H9 (cell line): ENCODE measurements at regions not wholly inside any gene's neighbourhood (a gene's known extent, or its start where the extent isn't known, plus 50 kb on each side); places are given as distances from the start of the nearest gene placed in this dataset.

Experiments
- DNase-seq: peaks from one replicate; pipeline ENCODE4 v3.0.0-alpha.2; 2017
- H2AFZ ChIP-seq: one replicate; pipeline ENCODE4 v1.6.1; 2013; ENCODE audit warnings: mild to moderate bottlenecking, low read length, control low read depth, moderate library complexity
- H2AK5ac ChIP-seq: 2 replicates; pipeline ENCODE4 v1.6.1; 2013; ENCODE audit warnings: low read length, control low read depth, mixed read lengths; ENCODE audit not compliant: insufficient read length
- H2BK120ac ChIP-seq: one replicate; pipeline ENCODE4 v1.6.1; 2013; ENCODE audit warnings: low read depth, mild to moderate bottlenecking, low read length, control low read depth, inconsistent platforms; ENCODE audit not compliant: poor library complexity, severe bottlenecking
- H2BK12ac ChIP-seq: 2 replicates; pipeline ENCODE4 v1.6.1; 2013; ENCODE audit warnings: low read length, control low read depth, mixed read lengths, low read depth; ENCODE audit not compliant: insufficient read length
- H2BK15ac ChIP-seq: 2 replicates; pipeline ENCODE4 v1.6.1; 2013; ENCODE audit warnings: low read depth, low read length, control low read depth
- H2BK20ac ChIP-seq: one replicate; pipeline ENCODE4 v1.6.1; 2013; ENCODE audit warnings: low read depth, mild to moderate bottlenecking, low read length, control low read depth, inconsistent platforms; ENCODE audit not compliant: poor library complexity, severe bottlenecking
- H2BK5ac ChIP-seq: 2 replicates; pipeline ENCODE4 v1.6.1; 2013; ENCODE audit warnings: low read length, control low read depth, mixed read lengths; ENCODE audit not compliant: insufficient read length
- H3K14ac ChIP-seq: 2 replicates; pipeline ENCODE4 v1.6.1; 2013; ENCODE audit warnings: low read length, control low read depth; ENCODE audit not compliant: insufficient read depth
- H3K18ac ChIP-seq: 2 replicates; pipeline ENCODE4 v1.6.1; 2013; ENCODE audit warnings: low read depth, mild to moderate bottlenecking, mixed read lengths, low read length, control low read depth; ENCODE audit not compliant: insufficient read length
- H3K23ac ChIP-seq: 2 replicates; pipeline ENCODE4 v1.6.1; 2013; ENCODE audit warnings: low read length, control low read depth, mixed read lengths, low read depth; ENCODE audit not compliant: insufficient read length
- H3K23me2 ChIP-seq: 2 replicates; pipeline ENCODE4 v1.6.1; 2013; ENCODE audit warnings: low read depth, mild to moderate bottlenecking, mixed read lengths, low read length, control low read depth; ENCODE audit not compliant: insufficient read length, poor library complexity, severe bottlenecking
- H3K27ac ChIP-seq: 2 replicates; pipeline ENCODE4 v1.5.1; 2013; ENCODE audit warnings: low read length, control low read depth, mixed read lengths, low read depth; ENCODE audit not compliant: insufficient read length
- H3K27me3 ChIP-seq: 2 replicates; pipeline ENCODE4 v1.6.1; 2013; ENCODE audit warnings: low read length, control low read depth, inconsistent platforms; ENCODE audit not compliant: insufficient read depth
- H3K4ac ChIP-seq: 2 replicates; pipeline ENCODE4 v1.6.1; 2013; ENCODE audit warnings: low read depth, mild to moderate bottlenecking, control low read depth, inconsistent platforms, low read length, moderate library complexity
- H3K4me1 ChIP-seq: 2 replicates; pipeline ENCODE4 v1.6.1; 2013; ENCODE audit warnings: low read length, control low read depth, inconsistent platforms; ENCODE audit not compliant: insufficient read depth
- H3K4me2 ChIP-seq: 2 replicates; pipeline ENCODE4 v1.6.1; 2013; ENCODE audit warnings: low read length, control low read depth, mixed read lengths; ENCODE audit not compliant: insufficient read length, insufficient read depth
- H3K56ac ChIP-seq: 2 replicates; pipeline ENCODE4 v1.6.1; 2013; ENCODE audit warnings: low read depth, mild to moderate bottlenecking, mixed read lengths, low read length, control low read depth; ENCODE audit not compliant: insufficient read length
- H3K79me1 ChIP-seq: 2 replicates; pipeline ENCODE4 v1.6.1; 2013; ENCODE audit warnings: low read depth, mild to moderate bottlenecking, moderate library complexity, low read length, control low read depth, inconsistent platforms; ENCODE audit not compliant: insufficient read depth, poor library complexity, severe bottlenecking
- H3K79me2 ChIP-seq: 2 replicates; pipeline ENCODE4 v1.6.1; 2013; ENCODE audit warnings: low read length, control low read depth, inconsistent platforms; ENCODE audit not compliant: insufficient read depth
- H3K9ac ChIP-seq: 2 replicates; pipeline ENCODE4 v1.6.1; 2013; ENCODE audit warnings: low read length, control low read depth, mixed read lengths; ENCODE audit not compliant: insufficient read length; ENCODE audit errors: extremely low read depth
- H3K9me3 ChIP-seq: one replicate; pipeline ENCODE4 v1.6.1; 2013; ENCODE audit warnings: low read depth, low read length, inconsistent platforms; ENCODE audit not compliant: control insufficient read depth
- H3T11ph ChIP-seq: one replicate; pipeline ENCODE4 v1.6.1; 2013; ENCODE audit warnings: mild to moderate bottlenecking, low read length, control low read depth, inconsistent platforms
- H4K20me1 ChIP-seq: one replicate; pipeline ENCODE4 v1.6.1; 2013; ENCODE audit not compliant: control insufficient read depth, insufficient read length, insufficient read depth
- H4K5ac ChIP-seq: 2 replicates; pipeline ENCODE4 v1.6.1; 2013; ENCODE audit warnings: low read depth, mild to moderate bottlenecking, mixed read lengths, low read length, control low read depth; ENCODE audit not compliant: insufficient read length
- H4K8ac ChIP-seq: replicated peaks from 2 replicates; pipeline ENCODE4 v1.6.1; 2013; ENCODE audit warnings: low read length, control low read depth, mixed read lengths, low read depth; ENCODE audit not compliant: insufficient read length
- H4K91ac ChIP-seq: 2 replicates; pipeline ENCODE4 v1.6.1; 2013; ENCODE audit warnings: low read depth, mild to moderate bottlenecking, moderate library complexity, mixed read lengths, low read length, control low read depth; ENCODE audit not compliant: insufficient read length
- H3K27ac Mint-ChIP-seq, 3 experiments: 2 replicates in 2 of 3; 3 replicates in 1 of 3; pipeline ENCODE4 v1.8.0; 2020 to 2021; ENCODE audit warnings: mixed read lengths in 3 of 3, mild to moderate bottlenecking in 1 of 3, moderate library complexity in 1 of 3
- H3K27me3 Mint-ChIP-seq: 2 replicates; pipeline ENCODE4 v1.8.0; 2021; ENCODE audit warnings: low read depth, mild to moderate bottlenecking, moderate library complexity, mixed read lengths
- H3K36me3 Mint-ChIP-seq, 3 experiments: 2 replicates in 2 of 3; 3 replicates in 1 of 3; pipeline ENCODE4 v1.8.0; 2020 to 2021; ENCODE audit warnings: low read depth in 3 of 3, mixed read lengths in 3 of 3; ENCODE audit not compliant: insufficient read depth in 1 of 3
- H3K4me1 Mint-ChIP-seq, 2 experiments: 2 replicates each; pipeline ENCODE4 v1.8.0; 2020; ENCODE audit warnings: mixed read lengths in 2 of 2
- H3K4me3 Mint-ChIP-seq, 2 experiments: 2 replicates in 1 of 2; 3 replicates in 1 of 2; pipeline ENCODE4 v1.8.0; 2020 to 2021; ENCODE audit warnings: mild to moderate bottlenecking in 2 of 2, mixed read lengths in 2 of 2, moderate library complexity in 1 of 2
- H3K9me3 Mint-ChIP-seq, 2 experiments: 2 replicates in 1 of 2; 3 replicates in 1 of 2; pipeline ENCODE4 v1.8.0; 2020; ENCODE audit warnings: mild to moderate bottlenecking in 2 of 2, mixed read lengths in 2 of 2, moderate library complexity in 1 of 2
- CTCF ChIP-seq: fragments of 200-600 bp; sonication (generic); conservative IDR thresholded peaks from 3 replicates; pipeline ENCODE4 v1.8.0; 2021; ENCODE audit warnings: antibody characterized with exemption, mild to moderate bottlenecking

GRCh38 chr3:106783231-106783630 lies 594.0 kb upstream of the CCDC54 start:
- H3T11ph ChIP-seq = no peak overlapping the region
- H3K9me3 ChIP-seq = no peaks in the 10 kb centered on the region
- no peaks in the 10 kb centered on the region for H3K4me1 Mint-ChIP-seq
- H2BK15ac ChIP-seq = no peak overlapping the region
- no peak overlapping the region for H3K4me3 Mint-ChIP-seq
- no peak for DNase-seq
- no peaks in the 10 kb centered on the region for H4K20me1 ChIP-seq
- H3K23me2 ChIP-seq = no peaks in the 10 kb centered on the region
- H2AFZ ChIP-seq = no peak overlapping the region
- H3K27ac Mint-ChIP-seq = no peak overlapping the region
- no peaks in the 10 kb centered on the region for H3K27me3 ChIP-seq
- no peak overlapping the region for H4K8ac ChIP-seq
- no peaks in the 10 kb centered on the region for H3K27me3 Mint-ChIP-seq
- H3K56ac ChIP-seq = no peak overlapping the region
- H3K79me2 ChIP-seq = no peaks in the 10 kb centered on the region
- H4K5ac ChIP-seq = no peak overlapping the region
- no peak overlapping the region for H2BK120ac ChIP-seq
- TF ChIP-seq CTCF = no peak
- H2BK12ac ChIP-seq = no peak overlapping the region
- no peak overlapping the region for H2AK5ac ChIP-seq
- no peak overlapping the region for H4K91ac ChIP-seq
- H2BK20ac ChIP-seq = no peak overlapping the region
- H3K18ac ChIP-seq = no peak overlapping the region
- no peaks in the 10 kb centered on the region for H3K36me3 Mint-ChIP-seq
- no peak overlapping the region for H3K4me2 ChIP-seq
- no peaks in the 10 kb centered on the region for H3K4me1 ChIP-seq
- no peak overlapping the region for H3K23ac ChIP-seq
- no peak overlapping the region for H3K14ac ChIP-seq
- H3K4ac ChIP-seq = no peak overlapping the region
- H2BK5ac ChIP-seq = no peak overlapping the region
- no peak overlapping the region for H3K27ac ChIP-seq
- H3K79me1 ChIP-seq = no peaks in the 10 kb centered on the region
- no peak overlapping the region for H3K9ac ChIP-seq
- H3K9me3 Mint-ChIP-seq = no peaks in the 10 kb centered on the region
